SK-N-SH treated with all-trans-retinoic acid at 6 μM for 48 hours (cell line): ENCODE measurements at regions not wholly inside any gene's neighbourhood (a gene's known extent, or its start where the extent isn't known, plus 50 kb on each side); places are given as distances from the start of the nearest gene placed in this dataset.

Source experiments
- CSDC2 ChIP-seq: fragments of 250-450 bp; sonication (Bioruptor Pico); IDR thresholded peaks from 2 replicates; pipeline ENCODE4 v1.5.0; 2020; ENCODE audit warnings: mild to moderate bottlenecking, moderate library complexity
- OSR1 ChIP-seq: fragments of 250-450 bp; sonication (Bioruptor Pico); IDR thresholded peaks from 2 replicates; pipeline ENCODE4 v1.8.0; 2022; ENCODE audit warnings: moderate library complexity, mild to moderate bottlenecking, inconsistent platforms
- PPARA ChIP-seq: fragments of 250-450 bp; sonication (Bioruptor Pico); IDR thresholded peaks from 2 replicates; pipeline ENCODE4 v1.5.0; 2020; ENCODE audit warnings: mild to moderate bottlenecking, borderline replicate concordance
- RARB ChIP-seq: fragments of 250-450 bp; sonication (Bioruptor Pico); IDR thresholded peaks from 2 replicates; pipeline ENCODE4 v1.8.0; 2021; ENCODE audit warnings: mild to moderate bottlenecking, moderate library complexity
- SNAI2 ChIP-seq: fragments of 250-450 bp; sonication (Bioruptor Pico); IDR thresholded peaks from 2 replicates; pipeline ENCODE4 v1.5.0; 2020; ENCODE audit warnings: mild to moderate bottlenecking, moderate library complexity
- TCF4 ChIP-seq: fragments of 250-450 bp; sonication (Bioruptor Pico); IDR thresholded peaks from 2 replicates; pipeline ENCODE4 v1.8.0; 2021; ENCODE audit warnings: mild to moderate bottlenecking, moderate library complexity, borderline replicate concordance
- TOX ChIP-seq: fragments of 250-450 bp; sonication (Bioruptor Pico); IDR thresholded peaks from 2 replicates; pipeline ENCODE4 v1.8.0; 2021; ENCODE audit warnings: mild to moderate bottlenecking, moderate library complexity, borderline replicate concordance
- ZFP30 ChIP-seq: fragments of 450-650 bp; formaldehyde crosslinking; IDR thresholded peaks from 2 replicates; pipeline ENCODE4 v1.5.0; 2022; ENCODE audit warnings: mild to moderate bottlenecking, moderate library complexity
- TF ChIP-seq, protein P1 (sequence below): fragments of 250-450 bp; sonication (Bioruptor Pico); IDR thresholded peaks from 2 replicates; pipeline ENCODE4 v1.5.1; 2020; ENCODE audit warnings: low read depth, mild to moderate bottlenecking, moderate library complexity
- TF ChIP-seq, protein P2 (sequence below): fragments of 250-450 bp; sonication (Bioruptor Pico); IDR thresholded peaks from 2 replicates; pipeline ENCODE4 v1.8.0; 2020; ENCODE audit warnings: mild to moderate bottlenecking, moderate library complexity, borderline replicate concordance

DNA sequence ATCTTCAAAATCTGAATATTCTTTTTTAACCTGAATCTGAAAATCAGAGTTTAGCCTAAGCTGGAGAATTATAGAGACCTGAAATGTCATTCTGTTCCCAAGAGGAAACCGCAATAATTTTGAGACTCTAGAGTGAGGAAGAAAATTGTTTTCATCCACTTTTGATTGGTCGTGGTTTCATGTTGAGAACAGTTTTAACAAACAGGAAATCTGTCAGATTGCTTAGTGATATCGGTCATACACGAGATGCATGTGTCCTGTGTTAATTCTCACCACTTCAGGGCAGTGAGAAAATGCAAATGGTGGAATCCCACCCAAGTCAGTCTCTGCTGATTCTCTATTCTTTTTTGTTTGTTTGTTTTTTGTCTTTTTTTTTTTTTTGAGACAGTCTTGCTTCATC is 1498.5 kb upstream of the TMEM132C start:
- TF ChIP-seq TCF4 (CRISPR knock-in tag) (no peak), CSDC2 (no peak), SNAI2 (CRISPR knock-in tag) (no peak), ZFP30 (CRISPR knock-in tag) (no peak), OSR1 (CRISPR knock-in tag) (no peak), TOX (CRISPR knock-in tag) (no peak), PPARA (CRISPR knock-in tag) (no peak), RARB (no peak)
- TF ChIP-seq, protein P1, sequence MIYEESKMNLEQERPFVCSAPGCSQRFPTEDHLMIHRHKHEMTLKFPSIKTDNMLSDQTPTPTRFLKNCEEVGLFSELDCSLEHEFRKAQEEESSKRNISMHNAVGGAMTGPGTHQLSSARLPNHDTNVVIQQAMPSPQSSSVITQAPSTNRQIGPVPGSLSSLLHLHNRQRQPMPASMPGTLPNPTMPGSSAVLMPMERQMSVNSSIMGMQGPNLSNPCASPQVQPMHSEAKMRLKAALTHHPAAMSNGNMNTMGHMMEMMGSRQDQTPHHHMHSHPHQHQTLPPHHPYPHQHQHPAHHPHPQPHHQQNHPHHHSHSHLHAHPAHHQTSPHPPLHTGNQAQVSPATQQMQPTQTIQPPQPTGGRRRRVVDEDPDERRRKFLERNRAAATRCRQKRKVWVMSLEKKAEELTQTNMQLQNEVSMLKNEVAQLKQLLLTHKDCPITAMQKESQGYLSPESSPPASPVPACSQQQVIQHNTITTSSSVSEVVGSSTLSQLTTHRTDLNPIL: no peak
- TF ChIP-seq, protein P2, sequence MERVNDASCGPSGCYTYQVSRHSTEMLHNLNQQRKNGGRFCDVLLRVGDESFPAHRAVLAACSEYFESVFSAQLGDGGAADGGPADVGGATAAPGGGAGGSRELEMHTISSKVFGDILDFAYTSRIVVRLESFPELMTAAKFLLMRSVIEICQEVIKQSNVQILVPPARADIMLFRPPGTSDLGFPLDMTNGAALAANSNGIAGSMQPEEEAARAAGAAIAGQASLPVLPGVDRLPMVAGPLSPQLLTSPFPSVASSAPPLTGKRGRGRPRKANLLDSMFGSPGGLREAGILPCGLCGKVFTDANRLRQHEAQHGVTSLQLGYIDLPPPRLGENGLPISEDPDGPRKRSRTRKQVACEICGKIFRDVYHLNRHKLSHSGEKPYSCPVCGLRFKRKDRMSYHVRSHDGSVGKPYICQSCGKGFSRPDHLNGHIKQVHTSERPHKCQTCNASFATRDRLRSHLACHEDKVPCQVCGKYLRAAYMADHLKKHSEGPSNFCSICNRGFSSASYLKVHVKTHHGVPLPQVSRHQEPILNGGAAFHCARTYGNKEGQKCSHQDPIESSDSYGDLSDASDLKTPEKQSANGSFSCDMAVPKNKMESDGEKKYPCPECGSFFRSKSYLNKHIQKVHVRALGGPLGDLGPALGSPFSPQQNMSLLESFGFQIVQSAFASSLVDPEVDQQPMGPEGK: no peak
